ENCODE measurements at regions not wholly inside any gene's neighbourhood (a gene's known extent, or its start where the extent isn't known, plus 50 kb on each side); places are given as distances from the start of the nearest gene placed in this dataset.

DNA sequence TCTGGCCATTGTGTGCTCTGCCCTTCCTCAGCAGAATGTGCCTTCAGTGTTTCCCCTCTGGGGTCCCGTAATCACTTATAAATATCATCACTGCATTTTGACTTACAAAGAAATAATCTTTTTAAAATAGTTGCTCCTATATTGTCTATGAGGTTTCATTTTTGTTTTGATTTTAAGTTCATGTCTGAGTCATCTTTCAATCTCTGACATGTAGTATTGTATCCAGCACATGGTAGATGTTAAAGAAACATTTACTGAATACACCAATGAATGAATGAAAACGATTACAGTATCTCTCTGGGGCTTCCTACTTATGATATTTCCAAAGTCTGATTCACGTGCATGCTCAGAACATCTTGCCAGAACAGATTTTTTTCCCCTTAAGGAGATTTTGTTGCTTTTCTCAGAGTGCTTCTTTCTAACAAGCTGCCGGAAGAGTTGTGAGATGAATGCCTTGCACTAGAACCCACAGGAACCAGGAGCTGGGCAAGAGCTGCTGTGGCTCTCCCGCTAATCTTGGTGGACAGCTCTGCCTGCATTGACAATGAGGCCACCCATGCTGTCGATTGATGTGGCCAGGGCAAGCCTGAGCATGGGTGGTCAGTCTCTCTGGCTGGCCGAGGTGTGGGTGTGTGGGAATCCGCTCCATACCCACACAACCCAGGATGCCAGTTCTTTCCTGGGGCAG lies 199.4 kb downstream of the CYRIA start:
- intact Hi-C loops (cut with DNase I, micrococcal nuclease), result no loop called here
- H3K27me3 Mint-ChIP-seq, result peaks cover 3% of the 10 kb centered on the region
- Histone ChIP-seq H3K27ac (ENCODE audit: low read depth in 1 of 2, low read length in 2 of 2) (no peak overlapping the region), H3K36me3 (ENCODE audit: insufficient read depth, low read length) (no peaks in the 10 kb centered on the region), H3K27me3 (ENCODE audit: control insufficient read depth in 1 of 2, insufficient read depth in 2 of 2, low read length in 2 of 2) (no peaks in the 10 kb centered on the region), H3K4me3 (ENCODE audit: low read length) (no peak overlapping the region), H3K9me3 (ENCODE audit: control insufficient read depth in 1 of 2, insufficient read depth in 1 of 2, low read length in 2 of 2) (no peaks in the 10 kb centered on the region), H3K4me1 (ENCODE audit: insufficient read depth, low read length) (no peaks in the 10 kb centered on the region)
- H3K36me3 Mint-ChIP-seq (ENCODE audit: low read depth), result no peaks in the 10 kb centered on the region
- no peak overlapping the region for H3K27ac Mint-ChIP-seq
- no peak overlapping the region for H3K4me3 Mint-ChIP-seq
- TF ChIP-seq, protein P1, sequence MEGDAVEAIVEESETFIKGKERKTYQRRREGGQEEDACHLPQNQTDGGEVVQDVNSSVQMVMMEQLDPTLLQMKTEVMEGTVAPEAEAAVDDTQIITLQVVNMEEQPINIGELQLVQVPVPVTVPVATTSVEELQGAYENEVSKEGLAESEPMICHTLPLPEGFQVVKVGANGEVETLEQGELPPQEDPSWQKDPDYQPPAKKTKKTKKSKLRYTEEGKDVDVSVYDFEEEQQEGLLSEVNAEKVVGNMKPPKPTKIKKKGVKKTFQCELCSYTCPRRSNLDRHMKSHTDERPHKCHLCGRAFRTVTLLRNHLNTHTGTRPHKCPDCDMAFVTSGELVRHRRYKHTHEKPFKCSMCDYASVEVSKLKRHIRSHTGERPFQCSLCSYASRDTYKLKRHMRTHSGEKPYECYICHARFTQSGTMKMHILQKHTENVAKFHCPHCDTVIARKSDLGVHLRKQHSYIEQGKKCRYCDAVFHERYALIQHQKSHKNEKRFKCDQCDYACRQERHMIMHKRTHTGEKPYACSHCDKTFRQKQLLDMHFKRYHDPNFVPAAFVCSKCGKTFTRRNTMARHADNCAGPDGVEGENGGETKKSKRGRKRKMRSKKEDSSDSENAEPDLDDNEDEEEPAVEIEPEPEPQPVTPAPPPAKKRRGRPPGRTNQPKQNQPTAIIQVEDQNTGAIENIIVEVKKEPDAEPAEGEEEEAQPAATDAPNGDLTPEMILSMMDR (IDR thresholded peaks at IDR 0.05), result no peak
- ATAC-seq (ENCODE audit: poor library complexity) (no peak), DNase-seq (no peak)
- CTCF ChIA-PET, result no interaction called here
- H3K4me1 Mint-ChIP-seq (ENCODE audit: low read depth), result no peaks in the 10 kb centered on the region
- no peaks in the 10 kb centered on the region for H3K9me3 Mint-ChIP-seq
- POLR2A ChIA-PET, result interaction anchor here (0.7 kb wide), 1 partner anchor 48 kb away, joined by 3 read pairs; no protein-coding TSS in a partner anchor

GRCh38 chr2:16464641-16465040 lies 201.0 kb downstream of the CYRIA start:
- ChIA-PET POLR2A (no interaction called here), CTCF (no interaction called here)
- Mint-ChIP-seq H3K27ac (no peak overlapping the region), H3K4me3 (no peak overlapping the region), H3K27me3 (peaks cover 3% of the 10 kb centered on the region), H3K4me1 (ENCODE audit: low read depth) (no peaks in the 10 kb centered on the region), H3K36me3 (ENCODE audit: low read depth) (no peaks in the 10 kb centered on the region), H3K9me3 (no peaks in the 10 kb centered on the region)
- H3K36me3 ChIP-seq (ENCODE audit: insufficient read depth, low read length), result no peaks in the 10 kb centered on the region
- H3K27me3 ChIP-seq (ENCODE audit: control insufficient read depth in 1 of 2, insufficient read depth in 2 of 2, low read length in 2 of 2), result no peaks in the 10 kb centered on the region
- H3K27ac ChIP-seq (ENCODE audit: low read depth in 1 of 2, low read length in 2 of 2), result no peak overlapping the region
- H3K4me1 ChIP-seq (ENCODE audit: insufficient read depth, low read length), result no peaks in the 10 kb centered on the region
- no peaks in the 10 kb centered on the region for H3K9me3 ChIP-seq (ENCODE audit: control insufficient read depth in 1 of 2, insufficient read depth in 1 of 2, low read length in 2 of 2)
- no peak overlapping the region for H3K4me3 ChIP-seq (ENCODE audit: low read length)
- TF ChIP-seq, protein P1 (IDR thresholded peaks at IDR 0.05), result no peak
- DNase-seq (no peak), ATAC-seq (ENCODE audit: poor library complexity) (no peak)
- intact Hi-C loops (cut with DNase I, micrococcal nuclease), result no loop called here

DNA sequence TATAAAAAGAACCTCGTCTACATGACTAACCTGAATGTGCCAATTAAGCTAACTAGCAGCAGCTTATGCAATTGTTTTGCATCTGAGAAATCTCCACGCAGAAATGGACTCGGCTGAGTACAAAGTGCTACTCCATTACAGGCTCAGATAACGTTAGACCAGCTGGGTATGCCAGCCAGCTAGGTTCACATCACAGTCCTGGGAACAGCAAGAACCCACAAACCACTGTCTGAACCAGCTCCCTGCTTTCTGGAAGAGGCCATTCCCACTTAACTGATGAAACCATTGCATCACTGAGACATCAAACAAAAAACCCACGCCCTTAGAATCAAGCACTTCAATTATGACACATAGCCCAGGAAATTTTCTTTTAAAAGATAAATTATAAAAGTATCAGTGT lies 202.7 kb downstream of the CYRIA start:
- Mint-ChIP-seq H3K9me3 (no peaks in the 10 kb centered on the region), H3K4me3 (no peak overlapping the region), H3K36me3 (ENCODE audit: low read depth) (no peaks in the 10 kb centered on the region), H3K27me3 (peaks cover 3% of the 10 kb centered on the region), H3K4me1 (ENCODE audit: low read depth) (no peaks in the 10 kb centered on the region), H3K27ac (no peak overlapping the region)
- Histone ChIP-seq H3K27ac (ENCODE audit: low read depth in 1 of 2, low read length in 2 of 2) (no peak overlapping the region), H3K4me1 (ENCODE audit: insufficient read depth, low read length) (no peaks in the 10 kb centered on the region), H3K27me3 (ENCODE audit: control insufficient read depth in 1 of 2, insufficient read depth in 2 of 2, low read length in 2 of 2) (no peaks in the 10 kb centered on the region), H3K4me3 (ENCODE audit: low read length) (no peak overlapping the region), H3K9me3 (ENCODE audit: control insufficient read depth in 1 of 2, insufficient read depth in 1 of 2, low read length in 2 of 2) (no peaks in the 10 kb centered on the region), H3K36me3 (ENCODE audit: insufficient read depth, low read length) (no peaks in the 10 kb centered on the region)
- ChIA-PET POLR2A (no interaction called here), CTCF (no interaction called here)
- ATAC-seq (ENCODE audit: poor library complexity), result no peak
- DNase-seq, result no peak
- TF ChIP-seq, protein P1 (IDR thresholded peaks at IDR 0.05), result no peak
- intact Hi-C loops (cut with DNase I, micrococcal nuclease), result no loop called here
